Endothelial cell of umbilical vein (primary cell): ENCODE measurements at regions not wholly inside any gene's neighbourhood (a gene's known extent, or its start where the extent isn't known, plus 50 kb on each side); places are given as distances from the start of the nearest gene placed in this dataset.

Source experiments
- CTCF ChIP-seq, 2 donors: IDR thresholded peaks; 1 replicate in 1 of 2; 2 replicates in 1 of 2; pipeline ENCODE4 v1.5.1; 2011; ENCODE audit warnings: low read length in 2 of 2, mild to moderate bottlenecking in 2 of 2, moderate library complexity in 2 of 2, control low read depth in 1 of 2, inconsistent platforms in 1 of 2, low read depth in 1 of 2; ENCODE audit not compliant: insufficient read depth in 1 of 2; ENCODE audit errors: extremely low read depth in 1 of 2
- EZH2 ChIP-seq: IDR thresholded peaks from 2 replicates; pipeline ENCODE4 v1.6.1; 2012; ENCODE audit warnings: borderline replicate concordance, low read depth, mild to moderate bottlenecking, moderate library complexity, low read length, inconsistent platforms; ENCODE audit not compliant: severe bottlenecking
- JUN ChIP-seq: IDR thresholded peaks from 2 replicates; pipeline ENCODE4 v1.6.1; 2011; ENCODE audit warnings: borderline replicate concordance, low read depth; ENCODE audit not compliant: insufficient read length, insufficient read depth
- MAX ChIP-seq: IDR thresholded peaks from 2 replicates; pipeline ENCODE4 v1.6.1; 2011; ENCODE audit not compliant: insufficient read depth, insufficient read length
- POLR2A ChIP-seq: IDR thresholded peaks from 2 replicates; pipeline ENCODE4 v1.6.1; 2012; ENCODE audit warnings: low read depth, mild to moderate bottlenecking, control low read depth, low read length
- POLR2AphosphoS5 ChIP-seq: IDR thresholded peaks from 2 replicates; pipeline ENCODE4 v1.6.1; 2012; ENCODE audit warnings: low read depth, mild to moderate bottlenecking, control low read depth, low read length, moderate library complexity; ENCODE audit not compliant: insufficient read depth

DNA sequence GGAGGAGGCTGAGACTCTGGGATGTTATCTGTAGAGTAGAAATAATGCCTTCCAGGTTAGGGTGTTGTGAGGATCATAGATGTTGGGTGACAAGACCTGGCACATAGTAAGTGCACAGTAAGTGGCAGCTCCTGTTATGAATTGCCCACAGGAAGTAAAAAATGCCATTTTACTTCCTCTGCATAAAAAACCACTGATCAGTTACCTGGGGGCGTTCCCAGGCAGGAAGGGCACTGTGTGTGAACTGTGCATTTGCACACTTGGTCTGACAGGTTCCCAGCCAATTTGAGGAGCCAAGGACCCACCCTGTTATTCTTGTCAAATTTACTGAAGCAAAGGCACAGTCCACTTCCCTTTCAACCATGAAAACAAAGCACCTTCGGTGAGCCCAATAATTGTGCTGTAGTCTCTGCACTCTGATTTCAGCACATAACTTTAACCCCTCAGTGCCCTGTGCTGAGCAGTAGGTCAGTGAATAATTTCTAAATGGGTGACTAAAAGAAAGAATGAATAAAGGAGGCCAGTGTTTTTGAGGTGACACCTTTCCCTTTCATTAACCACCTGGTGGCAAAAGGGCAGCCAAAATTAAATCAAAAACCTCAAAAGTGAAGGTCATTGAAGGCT lies 85.8 kb upstream of the ARHGEF3 start:
- TF ChIP-seq POLR2A (no peak), JUN (no peak), CTCF (IDR thresholded peaks at IDR 0.05; ENCODE audit: extremely low read depth in 1 of 2, insufficient read depth in 1 of 2, low read depth in 1 of 2, low read length in 2 of 2) (no peak), POLR2AphosphoS5 (no peak), MAX (no peak), EZH2 (no peak)
